ENCODE measurements at regions not wholly inside any gene's neighbourhood (a gene's known extent, or its start where the extent isn't known, plus 50 kb on each side); places are given as distances from the start of the nearest gene placed in this dataset.
"Not testable (repeated sequence)": the region's sequence is repeated elsewhere in the genome, so short reads cannot be mapped to it uniquely, and the experiment has no call there.

DNA sequence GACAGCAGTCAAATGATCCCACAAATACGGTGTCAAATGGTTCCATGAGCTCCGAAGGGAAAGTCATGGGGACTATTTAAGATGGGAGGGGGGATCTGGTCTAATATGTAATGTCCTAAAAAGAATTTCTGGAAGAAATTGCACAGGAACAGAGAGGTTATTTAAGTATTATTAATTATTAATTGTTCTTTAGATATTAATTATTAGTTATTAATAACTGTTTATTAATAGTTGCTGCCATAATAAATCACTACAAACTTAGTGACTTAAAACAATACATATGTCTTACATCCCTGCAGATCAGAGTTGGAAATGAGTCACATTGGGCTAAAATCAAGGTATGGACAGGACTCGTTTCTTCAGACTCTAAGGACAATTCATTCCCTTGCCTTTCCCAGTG, 588.2 kb upstream of the NR2F2 start:
- Mint-ChIP-seq H3K36me3 (no peaks in the 10 kb centered on the region), H3K4me3 (no peak overlapping the region), H3K9me3 (peaks cover 9% of the 10 kb centered on the region), H3K27ac (no peak overlapping the region), H3K4me1 (peaks cover 9% of the 10 kb centered on the region)
- ATAC-seq (no peak), DNase-seq (ENCODE audit: low spot score in 2 of 2) (no peak)

- H3K9me3 Mint-ChIP-seq = peaks cover 9% of the 10 kb centered on the region
- H3K36me3 Mint-ChIP-seq = no peaks in the 10 kb centered on the region
- ATAC-seq (no peak), DNase-seq (ENCODE audit: low spot score in 2 of 2) (no peak)
- H3K4me3 Mint-ChIP-seq = no peak overlapping the region
- H3K4me1 Mint-ChIP-seq = peaks cover 9% of the 10 kb centered on the region
- H3K27ac Mint-ChIP-seq = no peak overlapping the region
Observed at GRCh38 chr15:95742836-95743235, 587.7 kb upstream of the NR2F2 start.

DNA sequence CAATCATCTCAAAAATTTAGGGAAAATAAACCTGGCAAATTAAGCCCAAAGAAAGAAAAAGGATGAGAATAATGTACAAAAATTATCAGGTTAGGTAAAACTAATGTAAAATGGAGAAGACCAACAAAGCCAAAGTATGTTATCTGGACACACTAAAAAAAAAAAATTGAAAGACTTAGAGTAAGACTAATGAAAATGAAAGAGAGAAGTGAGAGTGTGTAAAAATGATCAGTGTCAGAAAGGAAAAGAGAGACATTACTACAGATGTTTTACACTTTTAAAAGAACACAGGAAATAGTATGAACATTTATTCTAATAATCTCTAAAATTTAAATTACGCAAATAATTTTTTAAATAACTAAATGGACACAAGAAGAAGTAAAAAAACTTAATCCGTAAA, 573.3 kb upstream of the NR2F2 start:
- ATAC-seq = no peak
- H3K4me3 Mint-ChIP-seq = no peak overlapping the region
- no peak overlapping the region for H3K27ac Mint-ChIP-seq
- H3K9me3 Mint-ChIP-seq = no peaks in the 10 kb centered on the region
- no peaks in the 10 kb centered on the region for H3K4me1 Mint-ChIP-seq
- no peaks in the 10 kb centered on the region for H3K36me3 Mint-ChIP-seq
- DNase-seq (ENCODE audit: low spot score in 2 of 2) = no peak

GRCh38 chr15:95758451-95758850, 572.0 kb upstream of the NR2F2 start:
- no peak for ATAC-seq
- no peaks in the 10 kb centered on the region for H3K36me3 Mint-ChIP-seq

GRCh38 chr15:95758851-95759250, 571.6 kb upstream of the NR2F2 start:
- Mint-ChIP-seq H3K4me3 (no peak overlapping the region), H3K9me3 (no peaks in the 10 kb centered on the region), H3K4me1 (no peaks in the 10 kb centered on the region), H3K36me3 (no peaks in the 10 kb centered on the region), H3K27ac (no peak overlapping the region)
- no peak for ATAC-seq
- no peak for DNase-seq (ENCODE audit: low spot score in 2 of 2)

More at GRCh38 chr15:95758451-95758850, 572.0 kb upstream of the NR2F2 start:
- Mint-ChIP-seq H3K9me3 (no peaks in the 10 kb centered on the region), H3K27ac (no peak overlapping the region), H3K4me3 (no peak overlapping the region), H3K4me1 (no peaks in the 10 kb centered on the region)
- DNase-seq (ENCODE audit: low spot score in 2 of 2) = no peak

DNA sequence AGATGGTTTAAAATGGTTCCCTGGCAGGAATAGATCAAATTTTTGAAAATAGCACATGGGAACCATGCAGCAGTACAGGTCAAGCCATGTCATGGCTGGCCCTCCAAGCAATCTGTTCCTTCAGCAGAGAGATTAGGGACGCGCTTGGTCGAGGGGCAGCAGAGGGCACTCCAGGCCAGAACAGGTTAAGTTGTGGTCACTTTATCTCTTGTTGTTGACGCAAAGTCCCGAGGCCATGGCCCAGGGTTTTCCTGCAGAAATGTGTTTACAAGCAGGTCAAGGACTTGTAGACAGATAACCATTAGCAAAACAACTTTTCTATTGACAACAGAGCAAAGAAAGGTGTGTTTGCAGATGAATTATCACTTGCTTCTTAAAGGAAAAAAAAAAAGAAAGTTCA, 570.0 kb upstream of the NR2F2 start:
- H3K36me3 Mint-ChIP-seq = no peaks in the 10 kb centered on the region
- DNase-seq (ENCODE audit: low spot score in 2 of 2) (no peak), ATAC-seq (no peak)
- no peaks in the 10 kb centered on the region for H3K9me3 Mint-ChIP-seq
- no peaks in the 10 kb centered on the region for H3K4me1 Mint-ChIP-seq
- H3K4me3 Mint-ChIP-seq = no peak overlapping the region
- no peak overlapping the region for H3K27ac Mint-ChIP-seq

GRCh38 chr15:95761501-95762165, 568.9 kb upstream of the NR2F2 start:
- ATAC-seq = no peak
- H3K9me3 Mint-ChIP-seq = no peaks in the 10 kb centered on the region
- no peaks in the 10 kb centered on the region for H3K4me1 Mint-ChIP-seq
- H3K4me3 Mint-ChIP-seq = no peak overlapping the region
- H3K36me3 Mint-ChIP-seq = no peaks in the 10 kb centered on the region
- H3K27ac Mint-ChIP-seq = no peak overlapping the region
- DNase-seq (ENCODE audit: low spot score in 2 of 2) = no peak

DNA sequence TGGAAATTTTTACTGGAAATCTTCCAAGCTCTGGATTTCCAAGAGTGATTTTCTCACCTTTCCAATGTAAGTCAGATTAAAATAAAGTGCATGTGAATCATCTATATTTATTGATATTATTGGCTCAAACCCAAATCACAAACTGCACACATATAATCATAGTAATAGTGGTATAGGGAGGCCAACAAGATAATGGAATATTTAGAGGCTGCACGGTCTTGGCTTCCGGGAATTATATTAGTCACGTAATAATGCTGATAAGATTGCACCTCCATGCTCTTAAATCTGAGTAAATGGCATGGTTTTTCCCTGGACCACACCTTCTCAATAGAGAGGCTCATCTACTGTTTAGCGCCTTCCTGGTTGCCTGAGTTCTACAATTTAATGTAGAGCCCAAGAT, 567.1 kb upstream of the NR2F2 start:
- H3K9me3 Mint-ChIP-seq = no peaks in the 10 kb centered on the region
- H3K36me3 Mint-ChIP-seq = no peaks in the 10 kb centered on the region
- H3K4me3 Mint-ChIP-seq = no peak overlapping the region
- no peaks in the 10 kb centered on the region for H3K4me1 Mint-ChIP-seq
- ATAC-seq = no peak
- no peak overlapping the region for H3K27ac Mint-ChIP-seq
- no peak for DNase-seq (ENCODE audit: low spot score in 2 of 2)

GRCh38 chr15:95765161-95765560, 565.3 kb upstream of the NR2F2 start:
- Mint-ChIP-seq H3K4me3 (no peak overlapping the region), H3K4me1 (no peaks in the 10 kb centered on the region), H3K9me3 (no peaks in the 10 kb centered on the region), H3K27ac (no peak overlapping the region), H3K36me3 (no peaks in the 10 kb centered on the region)
- ATAC-seq (no peak), DNase-seq (ENCODE audit: low spot score in 2 of 2) (no peak)

DNA sequence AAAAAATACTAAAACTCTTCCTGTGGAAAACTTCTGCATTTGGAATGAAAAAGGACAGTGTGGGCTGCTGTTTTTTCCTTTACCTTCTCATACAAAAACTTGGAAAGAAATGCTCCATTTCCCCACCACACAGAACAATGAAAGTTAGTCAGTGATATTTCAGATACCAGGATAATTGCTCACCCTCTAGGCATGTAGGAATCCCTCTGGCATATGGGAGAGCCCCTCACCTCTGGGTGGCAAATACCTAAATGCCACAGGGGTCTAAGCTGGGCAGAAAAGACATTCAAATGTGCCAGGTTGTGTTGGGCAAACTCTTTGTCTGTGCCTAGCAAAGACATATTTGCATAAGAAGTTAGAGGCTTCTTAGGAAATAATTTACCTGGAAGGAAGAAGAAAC, 560.3 kb upstream of the NR2F2 start:
- DNase-seq (ENCODE audit: low spot score in 2 of 2) (no peak), ATAC-seq (no peak)
- Mint-ChIP-seq H3K4me1 (no peaks in the 10 kb centered on the region), H3K4me3 (no peak overlapping the region), H3K9me3 (no peaks in the 10 kb centered on the region), H3K27ac (no peak overlapping the region), H3K36me3 (no peaks in the 10 kb centered on the region)

GRCh38 chr15:95772982-95773381, 557.5 kb upstream of the NR2F2 start:
- no peaks in the 10 kb centered on the region for H3K36me3 Mint-ChIP-seq
- no peak overlapping the region for H3K4me3 Mint-ChIP-seq

DNA sequence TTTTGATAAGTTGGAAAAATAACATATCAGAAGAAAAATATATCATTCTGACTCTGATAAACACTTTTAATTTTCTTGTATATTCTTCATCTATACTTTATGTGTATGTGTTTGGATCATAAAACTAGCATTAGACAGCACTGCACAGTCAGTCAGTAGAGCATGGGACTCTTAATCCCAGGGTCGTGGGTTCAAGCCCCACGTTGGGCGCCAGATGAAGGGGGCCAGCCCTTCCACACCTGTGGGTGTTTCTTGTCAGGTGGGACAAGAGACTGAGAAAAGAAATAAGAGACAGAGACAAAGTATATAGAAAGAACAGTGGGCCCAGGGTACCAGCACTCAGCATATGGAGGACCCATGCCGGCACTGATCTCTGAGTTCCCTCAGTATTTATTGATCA, 546.0 kb upstream of the NR2F2 start:
- Mint-ChIP-seq H3K9me3 (peaks cover 26% of the 10 kb centered on the region), H3K36me3 (no peaks in the 10 kb centered on the region), H3K27ac (no peak overlapping the region), H3K4me1 (no peaks in the 10 kb centered on the region), H3K4me3 (no peak overlapping the region)
- ATAC-seq (no peak), DNase-seq (ENCODE audit: low spot score in 2 of 2) (no peak)

More at GRCh38 chr15:95772982-95773381, 557.5 kb upstream of the NR2F2 start:
- no peak for DNase-seq (ENCODE audit: low spot score in 2 of 2)
- Mint-ChIP-seq H3K4me1 (no peaks in the 10 kb centered on the region), H3K27ac (no peak overlapping the region), H3K9me3 (no peaks in the 10 kb centered on the region)
- ATAC-seq = no peak

DNA sequence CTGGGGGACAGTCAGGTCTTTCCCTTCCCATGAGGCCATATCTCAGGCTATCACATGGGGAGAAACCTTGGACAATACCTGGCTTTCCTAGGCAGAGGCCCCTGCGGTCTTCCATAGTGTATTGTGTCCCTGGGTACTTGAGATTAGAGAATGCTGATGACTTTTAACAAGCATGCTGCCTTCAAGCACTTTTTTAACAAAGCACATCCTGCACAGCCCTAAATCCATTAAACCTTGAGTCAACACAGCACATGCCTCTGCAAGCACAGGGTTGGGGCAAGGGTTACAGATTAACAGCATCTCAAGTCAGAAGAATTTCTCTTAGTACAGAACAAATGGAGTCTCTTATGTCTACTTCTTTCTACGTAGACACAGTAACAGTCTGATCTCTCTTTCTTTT, 545.2 kb upstream of the NR2F2 start:
- ATAC-seq = not testable (repeated sequence)

DNA sequence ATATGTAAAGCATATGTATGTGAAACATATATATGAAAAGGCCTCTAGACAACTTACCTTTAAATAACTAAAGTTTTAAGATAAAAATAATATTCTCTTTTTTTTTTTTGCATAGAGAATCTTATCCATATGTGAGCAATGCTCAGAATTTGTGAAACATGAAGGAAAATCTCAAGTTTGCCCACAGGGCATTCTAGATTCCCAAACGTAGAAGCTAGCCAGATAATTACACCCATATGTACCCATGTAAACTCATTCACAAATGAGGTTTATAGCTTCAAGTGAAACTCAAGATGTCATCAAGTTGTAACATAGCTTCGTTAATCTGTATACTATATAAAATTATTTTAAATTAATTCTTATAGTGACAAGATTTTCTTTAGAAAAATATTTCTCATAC, 537.3 kb upstream of the NR2F2 start:
- ATAC-seq (no peak), DNase-seq (ENCODE audit: low spot score in 2 of 2) (no peak)
- no peak overlapping the region for H3K4me3 Mint-ChIP-seq
- no peaks in the 10 kb centered on the region for H3K36me3 Mint-ChIP-seq
- peaks cover 9% of the 10 kb centered on the region for H3K9me3 Mint-ChIP-seq
- H3K4me1 Mint-ChIP-seq = no peaks in the 10 kb centered on the region
- no peak overlapping the region for H3K27ac Mint-ChIP-seq

More for the DNA sequence above, 545.2 kb upstream of the NR2F2 start:
- peaks cover 32% of the 10 kb centered on the region for H3K9me3 Mint-ChIP-seq
- DNase-seq (ENCODE audit: low spot score in 2 of 2); H3K27ac Mint-ChIP-seq; H3K4me1 Mint-ChIP-seq; H3K36me3 Mint-ChIP-seq; H3K4me3 Mint-ChIP-seq: not testable (repeated sequence)

DNA sequence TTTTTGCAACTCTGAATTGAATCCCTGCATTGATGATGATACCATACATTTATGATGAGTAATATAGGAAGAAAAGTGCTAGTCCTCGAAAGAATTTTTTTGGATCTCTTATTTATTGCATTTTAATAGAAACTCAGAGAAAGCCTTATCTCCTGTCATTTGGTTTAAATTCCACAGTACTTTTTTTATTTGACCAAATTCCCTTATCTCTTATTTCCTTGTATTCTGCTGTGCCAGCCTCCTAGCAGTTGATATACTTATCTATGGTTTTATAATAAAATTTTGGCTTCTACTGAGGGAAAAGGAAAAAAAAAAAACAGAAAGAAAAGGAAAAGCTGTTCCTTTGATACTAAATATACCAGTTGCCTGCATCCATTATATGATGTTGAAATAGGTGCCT, 535.1 kb upstream of the NR2F2 start:
- no peaks in the 10 kb centered on the region for H3K4me1 Mint-ChIP-seq
- peaks cover 1% of the 10 kb centered on the region for H3K9me3 Mint-ChIP-seq
- H3K27ac Mint-ChIP-seq = no peak overlapping the region
- H3K4me3 Mint-ChIP-seq = no peak overlapping the region
- H3K36me3 Mint-ChIP-seq = no peaks in the 10 kb centered on the region
- no peak for ATAC-seq
- DNase-seq (ENCODE audit: low spot score in 2 of 2) = no peak

DNA sequence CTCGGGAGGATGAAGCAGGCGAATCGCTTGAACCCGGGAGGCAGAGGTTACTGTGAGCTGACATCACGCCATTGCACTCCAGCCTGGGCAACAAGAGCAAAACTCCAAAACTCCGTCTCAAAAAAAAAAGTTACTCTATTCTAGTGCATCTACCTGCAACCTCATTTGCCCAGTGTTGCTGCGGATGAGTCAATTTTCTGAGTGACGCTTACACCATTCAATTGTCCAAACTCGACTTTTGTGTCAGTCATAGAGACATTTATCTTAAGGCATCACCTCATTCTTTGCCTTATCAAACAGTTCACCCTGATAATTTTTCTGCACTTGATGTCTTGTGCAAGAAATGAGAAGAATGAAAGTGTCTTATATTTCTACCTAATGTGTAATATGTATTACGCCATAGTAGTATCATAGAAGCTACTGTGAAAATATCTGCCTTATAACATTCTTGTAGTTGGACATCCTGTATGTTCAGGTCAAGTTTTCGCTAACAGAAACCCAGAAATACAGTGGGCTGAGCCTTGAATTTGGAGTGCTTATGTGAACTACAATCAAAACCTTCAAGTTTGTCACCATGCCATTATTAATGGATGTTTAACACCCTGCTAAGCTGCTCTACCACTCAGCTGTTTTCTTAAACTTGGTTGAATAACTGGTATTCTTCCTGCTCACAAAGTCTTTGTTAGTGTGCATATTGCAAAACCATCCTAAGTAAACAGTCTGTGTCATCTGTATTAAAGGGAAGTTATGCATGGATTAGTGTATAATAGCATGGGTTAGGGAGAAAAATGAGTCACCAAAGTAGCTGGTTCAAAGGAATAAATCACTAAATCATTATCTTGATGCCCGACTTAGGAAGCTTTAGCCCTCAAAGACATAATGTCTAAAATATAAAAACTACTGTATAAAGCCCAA, 531.0 kb upstream of the NR2F2 start:
- H3K27ac Mint-ChIP-seq = no peak overlapping the region
- no peak overlapping the region for H3K4me3 Mint-ChIP-seq
- DNase-seq (ENCODE audit: low spot score in 2 of 2) (no peak), ATAC-seq (no peak)
- no peaks in the 10 kb centered on the region for H3K36me3 Mint-ChIP-seq
- H3K9me3 Mint-ChIP-seq = peaks cover 4% of the 10 kb centered on the region
- no peaks in the 10 kb centered on the region for H3K4me1 Mint-ChIP-seq

Measured in stimulated activated effector memory CD8-positive, alpha-beta T cell treated with anti-CD3 and anti-CD28 coated beads, Interleukin-12 subunit alpha, Interleukin-12 subunit beta, amount 100 ng/mL, for 72 hours (primary cell).